DMS53 (cell line): ENCODE measurements at regions not wholly inside any gene's neighbourhood (a gene's known extent, or its start where the extent isn't known, plus 50 kb on each side); places are given as distances from the start of the nearest gene placed in this dataset.

Experiments
- DNase-seq: peaks from one replicate; lab custom pipeline; 2025; lab: John Stamatoyannopoulos, UW

- DNase-seq = peak; percentile 56
Observed at GRCh38 chr10:101297901-101298486, 56.0 kb upstream of the BTRC start.

DNA sequence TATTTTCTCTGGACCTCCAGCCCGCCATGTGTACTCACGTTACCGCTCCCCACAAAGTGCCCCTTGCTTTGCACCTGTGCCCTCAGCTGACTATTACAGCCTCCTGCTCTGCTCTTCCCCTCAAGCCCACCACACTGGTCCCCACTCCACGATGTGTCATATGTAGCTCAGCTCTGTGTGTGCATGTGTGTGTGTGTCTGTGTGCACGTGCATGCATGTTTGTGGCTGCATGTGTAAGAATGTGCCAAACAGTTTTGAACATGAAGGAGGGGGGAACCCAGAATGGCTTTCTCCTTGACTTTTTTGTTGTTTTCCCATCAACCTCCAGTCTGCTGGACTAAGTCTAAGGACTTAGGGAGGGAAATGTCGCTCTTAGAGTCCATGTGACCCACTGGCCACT lies 54.8 kb upstream of the BTRC start:
- no peak for DNase-seq

DNA sequence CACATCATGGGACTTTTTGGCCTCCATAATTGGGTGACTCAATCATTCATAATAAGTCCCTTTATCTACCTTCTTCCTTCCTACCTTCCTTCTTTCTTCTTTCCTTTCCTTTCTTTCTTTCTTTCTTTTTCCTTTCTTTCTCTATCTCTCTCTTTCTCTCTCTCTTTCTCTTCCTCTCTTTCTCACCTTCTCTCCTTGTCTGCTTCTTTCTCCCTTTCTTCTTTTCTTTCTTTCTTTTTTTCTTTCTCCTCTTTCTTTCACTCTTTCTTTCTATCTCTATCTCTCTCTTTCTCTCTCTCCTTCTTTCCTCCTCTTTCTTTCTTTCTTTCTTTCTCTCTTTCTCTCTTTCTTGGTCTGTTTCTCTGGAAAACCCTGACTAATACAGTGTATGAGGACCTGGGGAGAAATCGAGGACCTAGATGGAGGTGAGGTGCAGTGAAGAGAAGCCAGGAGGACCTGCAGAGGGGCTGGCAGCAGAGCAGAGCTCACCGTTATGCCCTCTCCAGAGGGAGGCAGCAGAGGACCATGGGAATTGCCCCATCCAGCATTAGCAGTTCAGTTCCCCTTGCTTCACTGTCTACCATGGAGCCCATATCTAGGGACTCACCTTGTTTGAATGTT lies 52.7 kb upstream of the BTRC start:
- DNase-seq = peak; percentile 83

GRCh38 chr10:101303087-101303703 lies 50.8 kb upstream of the BTRC start:
- no peak for DNase-seq
